SH-SY5Y (cell line): ENCODE measurements at regions not wholly inside any gene's neighbourhood (a gene's known extent, or its start where the extent isn't known, plus 50 kb on each side); places are given as distances from the start of the nearest gene placed in this dataset.

Source experiments
- GATA2 ChIP-seq: IDR thresholded peaks from 2 replicates; pipeline ENCODE4 v1.6.1; 2011; ENCODE audit warnings: mild to moderate bottlenecking, low read depth, low read length
- GATA3 ChIP-seq: IDR thresholded peaks from 2 replicates; pipeline ENCODE4 v1.6.1; 2011; ENCODE audit warnings: low read depth, mild to moderate bottlenecking, low read length, moderate library complexity

DNA sequence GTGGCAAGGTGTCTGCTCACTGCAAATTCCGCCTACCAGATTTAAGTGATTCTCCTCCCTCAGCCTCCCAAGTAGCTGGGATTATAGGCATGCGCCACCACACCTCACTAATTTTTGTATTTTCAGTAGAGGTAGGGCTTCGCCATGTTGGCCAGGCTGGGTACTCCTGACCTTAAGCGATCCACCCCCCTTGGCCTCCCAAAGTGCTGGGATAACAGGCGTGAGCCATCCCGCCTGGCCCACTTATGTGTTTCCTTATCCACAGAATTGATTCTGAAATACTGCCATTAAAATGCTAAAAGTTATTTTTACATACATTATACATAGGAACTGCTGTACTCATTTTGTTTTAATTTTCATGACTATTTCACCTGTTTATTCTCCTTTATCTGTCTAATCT is 529.7 kb upstream of the CDH7 start:
- TF ChIP-seq GATA2 (no peak), GATA3 (no peak)
